Neural cell (in vitro differentiated cells): ENCODE measurements at regions not wholly inside any gene's neighbourhood (a gene's known extent, or its start where the extent isn't known, plus 50 kb on each side); places are given as distances from the start of the nearest gene placed in this dataset.

Experiments used
- H2AFZ ChIP-seq: fragments of 200-600, 300-800 bp; sonication (generic), shearing (Covaris generic); 2 replicates; pipeline ENCODE4 v1.6.0; 2014; ENCODE audit warnings: low read depth, mild to moderate bottlenecking, antibody characterized with exemption, low read length, moderate library complexity
- H3F3A ChIP-seq: fragments of 200-600 bp; shearing (Covaris generic); 2 replicates; pipeline ENCODE4 v1.6.1; 2016; ENCODE audit warnings: mild to moderate bottlenecking, moderate library complexity, mixed read lengths, antibody characterized with exemption, low read length; ENCODE audit not compliant: insufficient read depth, poor library complexity, severe bottlenecking
- H3K27ac ChIP-seq: fragments of 200-600, 300-800 bp; sonication (generic), shearing (Covaris generic); 2 replicates; pipeline ENCODE4 v1.5.1; 2014; ENCODE audit warnings: mild to moderate bottlenecking, low read length, moderate library complexity
- H3K27me3 ChIP-seq: fragments of 300-800, 200-600 bp; sonication (generic), shearing (Covaris generic); 2 replicates; pipeline ENCODE4 v1.6.0; 2014; ENCODE audit warnings: mild to moderate bottlenecking, low read depth, low read length, moderate library complexity; ENCODE audit not compliant: insufficient read depth
- H3K36me3 ChIP-seq: fragments of 300-800, 200-600 bp; sonication (generic), shearing (Covaris generic); 2 replicates; pipeline ENCODE4 v1.5.1; 2014; ENCODE audit warnings: mild to moderate bottlenecking, antibody characterized with exemption, low read length, moderate library complexity; ENCODE audit not compliant: insufficient read depth
- H3K4me2 ChIP-seq: fragments of 300-800, 200-600 bp; sonication (generic), shearing (Covaris generic); 2 replicates; pipeline ENCODE4 v1.6.0; 2014; ENCODE audit warnings: mild to moderate bottlenecking, low read length
- H3K4me3 ChIP-seq: fragments of 300-800, 200-600 bp; sonication (generic), shearing (Covaris generic); 2 replicates; pipeline ENCODE4 v1.5.1; 2014; ENCODE audit warnings: mild to moderate bottlenecking, low read length, moderate library complexity
- H3K79me2 ChIP-seq: fragments of 200-600 bp; shearing (Covaris generic); replicated peaks from 2 replicates; pipeline ENCODE4 v1.6.0; 2014; ENCODE audit warnings: mild to moderate bottlenecking, low read length, moderate library complexity; ENCODE audit not compliant: insufficient read depth
- H3K9ac ChIP-seq: fragments of 300-800, 200-600 bp; sonication (generic), shearing (Covaris generic); 2 replicates; pipeline ENCODE4 v1.6.1; 2016; ENCODE audit warnings: mild to moderate bottlenecking, low read length, mixed read lengths
- H3K9me2 ChIP-seq: fragments of 200-600 bp; shearing (Covaris generic); 2 replicates; pipeline ENCODE4 v1.6.1; 2016; ENCODE audit warnings: mild to moderate bottlenecking, low read length, mixed read lengths; ENCODE audit not compliant: insufficient read depth
- H3K9me3 ChIP-seq: fragments of 200-600, 300-800 bp; sonication (generic), shearing (Covaris generic); 2 replicates; pipeline ENCODE4 v1.6.1; 2016; ENCODE audit warnings: mild to moderate bottlenecking, mixed run types, low read length, moderate library complexity, mixed read lengths
- H4K20me1 ChIP-seq: fragments of 200-600 bp; shearing (Covaris generic); 2 replicates; pipeline ENCODE4 v1.6.1; 2016; ENCODE audit warnings: mild to moderate bottlenecking, mixed run types; ENCODE audit not compliant: insufficient read depth
- EP300 ChIP-seq: fragments of 450-650 bp; conservative IDR thresholded peaks from 2 replicates; pipeline ENCODE4 v1.6.1; 2014; ENCODE audit warnings: antibody characterized with exemption, mild to moderate bottlenecking, moderate library complexity; ENCODE audit not compliant: poor library complexity, severe bottlenecking
- EZH2 ChIP-seq: fragments of 200-600, 300-800 bp; shearing (Covaris generic), sonication (generic); IDR thresholded peaks from 2 replicates; pipeline ENCODE4 v1.6.1; 2014; ENCODE audit warnings: antibody characterized with exemption, low read length, borderline replicate concordance, mild to moderate bottlenecking; ENCODE audit not compliant: insufficient read depth, poor library complexity, severe bottlenecking
- MXI1 ChIP-seq: fragments of 450-650 bp; conservative IDR thresholded peaks from 2 replicates; pipeline ENCODE4 v1.6.1; 2014; ENCODE audit warnings: antibody characterized with exemption, mild to moderate bottlenecking; ENCODE audit not compliant: poor library complexity, severe bottlenecking
- POLR2AphosphoS5 ChIP-seq: IDR thresholded peaks from 2 replicates; pipeline ENCODE4 v1.6.1; 2012
- RAD21 ChIP-seq: fragments of 450-650 bp; conservative IDR thresholded peaks from 2 replicates; pipeline ENCODE4 v1.6.1; 2014; ENCODE audit warnings: antibody characterized with exemption, mild to moderate bottlenecking, moderate library complexity
- SMC3 ChIP-seq: fragments of 450-650 bp; conservative IDR thresholded peaks from 2 replicates; pipeline ENCODE4 v1.6.1; 2014; ENCODE audit warnings: antibody characterized with exemption, mild to moderate bottlenecking, moderate library complexity; ENCODE audit not compliant: poor library complexity
- TAF1 ChIP-seq: IDR thresholded peaks from 2 replicates; pipeline ENCODE4 v1.6.1; 2012; ENCODE audit warnings: low read depth
- TF ChIP-seq, protein P1 (sequence below): IDR thresholded peaks from 2 replicates; pipeline ENCODE4 v1.6.1; 2012; ENCODE audit warnings: borderline replicate concordance
- TF ChIP-seq, protein P2 (sequence below): fragments of 450-650 bp; IDR thresholded peaks from 2 replicates; pipeline ENCODE4 v1.5.1; 2014; ENCODE audit warnings: antibody characterized with exemption, mild to moderate bottlenecking, moderate library complexity; ENCODE audit not compliant: poor library complexity, severe bottlenecking

DNA sequence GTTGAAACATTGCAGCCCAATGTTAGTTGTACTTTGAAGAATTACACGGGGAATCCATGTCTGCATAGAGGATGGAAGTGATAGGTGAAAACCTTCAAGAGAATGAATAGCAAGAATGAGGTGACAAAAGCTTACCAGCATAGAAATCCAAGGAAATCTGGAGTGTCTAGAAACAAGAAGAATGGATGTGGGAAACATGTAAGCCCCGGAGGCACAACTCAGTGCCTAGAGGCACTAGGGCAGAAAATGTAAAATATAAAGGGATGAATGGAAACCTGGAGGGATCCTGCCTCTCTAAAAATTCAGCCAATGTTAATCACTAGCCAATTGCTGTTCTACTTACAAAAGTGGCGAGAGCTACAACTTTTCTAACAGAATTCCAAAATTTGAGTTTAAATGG lies 619.0 kb downstream of the TBL1XR1 start:
- Histone ChIP-seq H3K27me3 (no peaks in the 10 kb centered on the region), H3K27ac (no peak overlapping the region), H3K4me2 (no peak overlapping the region), H3K9me3 (no peaks in the 10 kb centered on the region), H3F3A (no peaks in the 10 kb centered on the region), H3K4me3 (no peak overlapping the region), H3K9me2 (no peaks in the 10 kb centered on the region), H3K79me2 (no peaks in the 10 kb centered on the region), H2AFZ (no peak overlapping the region), H3K36me3 (no peaks in the 10 kb centered on the region), H3K9ac (no peak overlapping the region), H4K20me1 (no peaks in the 10 kb centered on the region)
- TF ChIP-seq SMC3 = no peak
- TF ChIP-seq EP300 = no peak
- no peak for TF ChIP-seq MXI1
- TF ChIP-seq RAD21 = no peak
- TF ChIP-seq, protein P1, sequence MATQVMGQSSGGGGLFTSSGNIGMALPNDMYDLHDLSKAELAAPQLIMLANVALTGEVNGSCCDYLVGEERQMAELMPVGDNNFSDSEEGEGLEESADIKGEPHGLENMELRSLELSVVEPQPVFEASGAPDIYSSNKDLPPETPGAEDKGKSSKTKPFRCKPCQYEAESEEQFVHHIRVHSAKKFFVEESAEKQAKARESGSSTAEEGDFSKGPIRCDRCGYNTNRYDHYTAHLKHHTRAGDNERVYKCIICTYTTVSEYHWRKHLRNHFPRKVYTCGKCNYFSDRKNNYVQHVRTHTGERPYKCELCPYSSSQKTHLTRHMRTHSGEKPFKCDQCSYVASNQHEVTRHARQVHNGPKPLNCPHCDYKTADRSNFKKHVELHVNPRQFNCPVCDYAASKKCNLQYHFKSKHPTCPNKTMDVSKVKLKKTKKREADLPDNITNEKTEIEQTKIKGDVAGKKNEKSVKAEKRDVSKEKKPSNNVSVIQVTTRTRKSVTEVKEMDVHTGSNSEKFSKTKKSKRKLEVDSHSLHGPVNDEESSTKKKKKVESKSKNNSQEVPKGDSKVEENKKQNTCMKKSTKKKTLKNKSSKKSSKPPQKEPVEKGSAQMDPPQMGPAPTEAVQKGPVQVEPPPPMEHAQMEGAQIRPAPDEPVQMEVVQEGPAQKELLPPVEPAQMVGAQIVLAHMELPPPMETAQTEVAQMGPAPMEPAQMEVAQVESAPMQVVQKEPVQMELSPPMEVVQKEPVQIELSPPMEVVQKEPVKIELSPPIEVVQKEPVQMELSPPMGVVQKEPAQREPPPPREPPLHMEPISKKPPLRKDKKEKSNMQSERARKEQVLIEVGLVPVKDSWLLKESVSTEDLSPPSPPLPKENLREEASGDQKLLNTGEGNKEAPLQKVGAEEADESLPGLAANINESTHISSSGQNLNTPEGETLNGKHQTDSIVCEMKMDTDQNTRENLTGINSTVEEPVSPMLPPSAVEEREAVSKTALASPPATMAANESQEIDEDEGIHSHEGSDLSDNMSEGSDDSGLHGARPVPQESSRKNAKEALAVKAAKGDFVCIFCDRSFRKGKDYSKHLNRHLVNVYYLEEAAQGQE = no peak
- no peak for TF ChIP-seq EZH2
- TF ChIP-seq, protein P2, sequence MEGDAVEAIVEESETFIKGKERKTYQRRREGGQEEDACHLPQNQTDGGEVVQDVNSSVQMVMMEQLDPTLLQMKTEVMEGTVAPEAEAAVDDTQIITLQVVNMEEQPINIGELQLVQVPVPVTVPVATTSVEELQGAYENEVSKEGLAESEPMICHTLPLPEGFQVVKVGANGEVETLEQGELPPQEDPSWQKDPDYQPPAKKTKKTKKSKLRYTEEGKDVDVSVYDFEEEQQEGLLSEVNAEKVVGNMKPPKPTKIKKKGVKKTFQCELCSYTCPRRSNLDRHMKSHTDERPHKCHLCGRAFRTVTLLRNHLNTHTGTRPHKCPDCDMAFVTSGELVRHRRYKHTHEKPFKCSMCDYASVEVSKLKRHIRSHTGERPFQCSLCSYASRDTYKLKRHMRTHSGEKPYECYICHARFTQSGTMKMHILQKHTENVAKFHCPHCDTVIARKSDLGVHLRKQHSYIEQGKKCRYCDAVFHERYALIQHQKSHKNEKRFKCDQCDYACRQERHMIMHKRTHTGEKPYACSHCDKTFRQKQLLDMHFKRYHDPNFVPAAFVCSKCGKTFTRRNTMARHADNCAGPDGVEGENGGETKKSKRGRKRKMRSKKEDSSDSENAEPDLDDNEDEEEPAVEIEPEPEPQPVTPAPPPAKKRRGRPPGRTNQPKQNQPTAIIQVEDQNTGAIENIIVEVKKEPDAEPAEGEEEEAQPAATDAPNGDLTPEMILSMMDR = no peak
- no peak for TF ChIP-seq TAF1
- TF ChIP-seq POLR2AphosphoS5 = no peak

DNA sequence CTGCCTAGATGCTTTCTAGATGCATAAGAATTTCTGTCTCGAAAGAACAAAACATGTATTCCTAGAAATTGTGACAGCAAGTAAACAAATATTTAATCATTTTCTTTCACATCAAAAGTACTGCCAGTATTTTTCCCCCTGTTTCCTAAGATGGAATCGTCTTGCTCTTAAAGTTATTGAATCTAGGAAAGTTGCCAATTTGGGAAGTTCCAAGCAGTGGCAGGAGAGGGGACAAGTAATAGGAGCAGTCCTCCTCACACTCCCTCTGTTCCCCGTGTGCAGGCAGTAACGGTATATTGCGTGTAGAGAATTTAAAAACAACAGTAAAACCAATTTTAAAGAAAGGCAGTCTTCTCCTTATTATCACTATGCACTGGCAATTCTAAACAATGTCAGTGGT lies 619.8 kb downstream of the TBL1XR1 start:
- TF ChIP-seq, protein P1 = no peak
- TF ChIP-seq, protein P2 = no peak
- no peak for TF ChIP-seq SMC3
- TF ChIP-seq EP300 = no peak
- TF ChIP-seq POLR2AphosphoS5 = no peak
- no peak for TF ChIP-seq EZH2
- TF ChIP-seq RAD21 = no peak
- no peak for TF ChIP-seq TAF1
- no peak for TF ChIP-seq MXI1
- H3K27ac ChIP-seq = no peak overlapping the region
- H3F3A ChIP-seq = no peaks in the 10 kb centered on the region
- H3K4me2 ChIP-seq = no peak overlapping the region
- no peaks in the 10 kb centered on the region for H3K79me2 ChIP-seq
- H3K4me3 ChIP-seq = no peak overlapping the region
- H3K9ac ChIP-seq = no peak overlapping the region
- no peaks in the 10 kb centered on the region for H3K9me2 ChIP-seq
- H2AFZ ChIP-seq = no peak overlapping the region
- H4K20me1 ChIP-seq = no peaks in the 10 kb centered on the region
- H3K36me3 ChIP-seq = no peaks in the 10 kb centered on the region
- no peaks in the 10 kb centered on the region for H3K27me3 ChIP-seq
- H3K9me3 ChIP-seq = no peaks in the 10 kb centered on the region
